SIG-M5 treated with dmso at 0.1 percent for 504 hours (cell line): ENCODE measurements at regions not wholly inside any gene's neighbourhood (a gene's known extent, or its start where the extent isn't known, plus 50 kb on each side); places are given as distances from the start of the nearest gene placed in this dataset.

Source experiments
- DNase-seq: peaks from one replicate; lab custom pipeline; 2025; ENCODE audit not compliant: unreplicated experiment; lab: John Stamatoyannopoulos, UW

DNA sequence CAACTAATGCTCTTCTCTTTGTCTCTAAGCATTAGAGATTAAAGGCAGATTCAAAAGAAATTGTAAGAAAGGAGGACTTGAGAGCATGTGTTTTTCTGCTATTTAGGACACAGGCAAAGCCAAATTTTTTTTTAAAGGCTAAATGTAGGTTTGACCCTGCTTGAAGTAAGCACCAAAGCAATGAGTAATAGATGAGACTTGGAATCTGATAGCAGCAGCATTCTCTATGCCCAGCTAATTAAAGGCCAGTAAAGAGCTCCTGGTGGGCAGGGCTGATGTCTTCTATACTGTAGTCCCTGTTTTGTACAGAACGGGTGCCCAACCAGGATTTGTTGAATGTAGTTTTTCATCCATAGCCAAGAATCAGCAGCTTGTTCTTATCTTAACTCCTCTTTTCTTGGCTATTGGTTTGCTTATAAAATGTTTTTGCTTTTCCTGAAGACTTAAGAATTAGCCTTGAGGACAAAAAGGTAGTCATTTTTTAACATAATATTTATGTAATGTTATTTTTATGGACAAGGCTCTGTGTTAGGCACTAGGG lies 179.6 kb downstream of the LMO4 start:
- no peak for DNase-seq

DNA sequence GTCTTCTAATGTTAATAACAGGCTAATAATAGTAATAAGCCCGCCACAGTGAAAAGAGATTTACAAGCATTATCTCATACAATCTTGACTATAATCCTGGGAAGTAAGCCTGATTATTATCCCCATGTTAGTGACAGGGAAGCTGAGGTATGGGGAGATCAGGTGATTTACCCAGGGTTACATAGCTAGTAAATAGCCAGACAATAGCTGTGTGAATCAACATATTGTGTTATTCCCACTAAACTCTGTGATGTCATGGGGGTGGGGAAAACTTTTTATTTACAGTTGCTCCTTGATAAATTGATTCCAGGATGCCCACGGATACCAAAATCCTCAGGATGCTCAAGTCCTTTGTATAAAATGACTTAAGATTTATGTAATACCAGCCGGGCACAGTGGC lies 181.9 kb downstream of the LMO4 start:
- DNase-seq, result no peak

DNA sequence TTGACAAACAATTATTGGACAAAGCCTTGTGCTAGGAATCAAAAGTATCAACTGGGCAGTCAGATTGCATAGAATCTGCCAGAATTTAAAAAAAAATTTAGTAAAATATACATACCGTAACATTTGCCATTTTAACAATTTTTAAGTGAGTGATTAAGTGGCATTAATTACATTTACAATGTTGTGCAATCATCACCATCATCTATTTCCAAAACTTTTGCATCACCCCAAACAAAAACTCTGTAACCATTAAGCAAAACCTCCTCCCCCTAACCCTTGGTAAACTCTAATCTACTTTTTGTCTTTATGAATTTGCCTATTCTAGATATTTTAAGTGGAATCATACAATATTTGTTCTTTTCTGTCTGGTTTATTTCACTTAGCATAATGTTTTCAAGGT lies 182.8 kb downstream of the LMO4 start:
- no peak for DNase-seq

DNA sequence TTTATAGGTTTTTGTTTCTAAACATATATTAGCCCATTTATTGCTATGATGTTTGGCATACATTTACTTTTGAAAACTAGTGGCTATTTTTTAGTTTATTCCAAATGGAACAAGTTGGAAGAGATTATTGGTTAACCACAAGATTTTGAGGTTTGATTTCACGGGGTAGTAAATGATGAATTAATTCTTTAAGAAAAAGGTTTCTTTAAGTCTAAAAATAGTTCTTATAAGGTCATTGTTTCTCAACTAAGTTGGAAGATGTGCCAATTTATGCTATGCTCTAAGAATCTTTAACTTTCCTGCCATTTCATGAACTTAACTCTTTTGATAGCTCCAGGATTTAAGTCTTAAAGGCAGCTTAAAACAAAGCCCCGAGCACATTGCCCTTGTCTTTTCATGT lies 183.8 kb downstream of the LMO4 start:
- no peak for DNase-seq

DNA sequence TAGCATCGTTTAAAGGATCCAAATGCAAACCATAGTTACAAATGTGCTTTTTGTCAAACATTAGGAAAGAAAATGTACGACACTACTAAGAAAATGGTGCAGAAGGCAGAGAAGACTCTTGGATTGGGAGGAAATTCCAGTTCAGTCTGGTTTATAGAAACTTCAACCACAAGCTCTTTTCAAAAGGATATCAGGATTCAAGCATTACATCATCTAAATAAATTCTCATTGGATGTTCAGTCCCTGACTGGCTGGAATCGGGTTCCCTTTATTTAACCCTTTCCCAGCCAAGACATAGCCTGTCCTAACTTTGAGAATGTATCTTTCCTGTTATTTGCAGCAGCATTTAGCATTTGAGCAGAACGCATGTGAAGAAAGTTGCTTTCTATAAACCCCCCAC lies 184.6 kb downstream of the LMO4 start:
- no peak for DNase-seq

DNA sequence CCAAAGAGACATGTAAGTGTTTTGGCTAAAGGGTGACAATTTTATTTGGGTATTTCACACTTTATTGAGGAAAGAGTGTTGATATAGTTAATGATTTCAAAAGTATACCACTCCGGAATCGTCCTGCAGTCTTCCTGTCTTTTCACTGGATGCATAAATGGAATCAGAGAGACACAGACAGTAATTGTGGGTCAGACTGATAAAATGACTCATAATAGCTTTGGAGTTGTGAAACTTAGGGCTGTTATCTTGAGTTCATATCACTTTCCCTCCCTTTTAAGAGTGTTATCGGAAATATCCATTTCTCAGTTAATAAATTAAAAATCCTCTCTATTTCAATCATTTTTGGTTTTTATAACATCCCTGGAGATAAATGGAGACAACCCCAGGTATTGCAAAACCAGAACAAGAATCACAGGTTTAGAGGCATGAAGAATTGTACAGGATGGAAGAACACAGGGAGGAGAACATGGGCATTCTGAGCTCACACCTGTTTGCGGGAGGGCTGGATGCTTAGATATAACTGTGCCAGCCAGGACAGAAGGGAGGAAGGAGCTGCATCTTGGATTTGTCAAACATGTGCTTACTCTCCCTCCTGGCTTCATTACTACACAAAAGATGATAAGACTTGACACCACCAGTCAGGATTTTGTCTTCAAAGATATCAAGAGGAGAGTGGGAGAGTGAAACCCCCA lies 185.4 kb downstream of the LMO4 start:
- DNase-seq, result no peak

DNA sequence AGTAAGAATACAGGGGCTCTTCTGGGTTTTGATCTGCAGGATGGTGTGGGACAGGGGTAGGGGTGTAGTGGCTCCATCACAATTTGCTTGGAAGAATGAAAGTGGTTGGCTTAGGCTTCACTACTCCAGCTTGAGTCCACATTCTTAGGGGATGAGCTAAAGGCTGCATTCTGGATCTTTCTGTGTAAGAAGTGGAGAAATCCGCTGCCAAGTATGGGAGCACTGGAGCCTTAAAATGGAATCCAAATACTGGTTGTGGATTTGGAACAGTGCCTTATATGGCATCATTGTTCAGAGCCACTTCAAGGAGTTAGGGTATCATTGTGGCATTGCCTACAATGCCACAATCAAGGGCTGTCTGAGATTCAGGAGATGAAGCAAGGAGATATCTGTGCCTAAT lies 187.1 kb downstream of the LMO4 start:
- no peak for DNase-seq

DNA sequence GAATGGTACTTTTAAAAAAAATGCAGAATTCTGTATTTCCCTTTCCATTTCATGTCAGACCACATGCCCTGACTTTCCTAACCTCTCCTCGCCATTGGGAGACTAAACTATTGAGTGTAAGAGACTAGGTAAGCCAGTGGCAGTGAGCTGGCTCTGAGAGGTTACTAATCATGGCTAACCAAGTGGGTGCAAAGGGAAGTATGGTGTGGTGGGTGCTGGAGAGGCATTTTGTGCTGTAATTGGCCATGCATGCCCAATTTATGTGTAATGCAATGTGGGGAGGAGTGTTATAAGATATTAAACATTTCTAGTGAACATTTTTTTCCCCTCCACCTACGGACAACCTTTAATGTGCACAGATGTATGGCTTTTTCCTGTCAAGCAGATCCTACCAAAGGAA lies 190.1 kb downstream of the LMO4 start:
- no peak for DNase-seq

DNA sequence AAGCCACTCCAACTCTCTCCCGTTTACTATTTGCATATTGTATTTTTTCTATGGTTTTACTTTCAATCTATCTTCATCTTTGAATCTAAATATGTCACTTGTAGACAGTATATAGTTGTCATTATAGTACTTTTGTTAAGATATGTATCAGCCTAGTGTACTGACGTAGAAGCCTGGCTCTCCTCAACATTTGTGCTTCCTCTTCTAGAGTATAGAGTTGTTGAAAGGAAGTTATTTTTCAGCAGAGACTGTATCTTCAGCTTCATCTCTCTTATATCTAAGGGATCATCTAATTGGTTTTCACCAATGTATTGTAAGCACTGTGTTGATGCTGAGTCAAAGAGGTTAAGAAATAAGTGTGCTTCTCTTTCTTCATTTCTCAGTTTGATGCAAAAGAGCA lies 192.8 kb downstream of the LMO4 start:
- no peak for DNase-seq

DNA sequence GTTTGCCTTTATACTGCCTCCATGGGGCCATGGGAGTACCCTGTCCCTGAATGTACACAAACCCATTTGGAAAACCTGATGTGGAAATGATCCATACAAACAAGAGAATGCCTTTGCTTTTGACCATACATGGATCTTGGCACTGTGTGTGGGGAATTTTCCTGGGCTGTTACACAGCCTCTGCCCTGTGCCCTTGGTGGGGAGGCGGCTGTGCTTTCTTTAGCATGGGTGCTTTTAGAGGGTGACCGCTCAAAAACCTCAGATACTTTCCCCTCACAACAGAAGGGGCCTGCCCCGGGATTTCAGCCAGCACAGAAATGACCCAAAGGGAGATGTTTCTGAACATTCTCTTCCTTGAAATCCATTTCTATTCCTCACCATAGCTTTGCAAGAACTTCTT lies 194.8 kb downstream of the LMO4 start:
- DNase-seq, result no peak

DNA sequence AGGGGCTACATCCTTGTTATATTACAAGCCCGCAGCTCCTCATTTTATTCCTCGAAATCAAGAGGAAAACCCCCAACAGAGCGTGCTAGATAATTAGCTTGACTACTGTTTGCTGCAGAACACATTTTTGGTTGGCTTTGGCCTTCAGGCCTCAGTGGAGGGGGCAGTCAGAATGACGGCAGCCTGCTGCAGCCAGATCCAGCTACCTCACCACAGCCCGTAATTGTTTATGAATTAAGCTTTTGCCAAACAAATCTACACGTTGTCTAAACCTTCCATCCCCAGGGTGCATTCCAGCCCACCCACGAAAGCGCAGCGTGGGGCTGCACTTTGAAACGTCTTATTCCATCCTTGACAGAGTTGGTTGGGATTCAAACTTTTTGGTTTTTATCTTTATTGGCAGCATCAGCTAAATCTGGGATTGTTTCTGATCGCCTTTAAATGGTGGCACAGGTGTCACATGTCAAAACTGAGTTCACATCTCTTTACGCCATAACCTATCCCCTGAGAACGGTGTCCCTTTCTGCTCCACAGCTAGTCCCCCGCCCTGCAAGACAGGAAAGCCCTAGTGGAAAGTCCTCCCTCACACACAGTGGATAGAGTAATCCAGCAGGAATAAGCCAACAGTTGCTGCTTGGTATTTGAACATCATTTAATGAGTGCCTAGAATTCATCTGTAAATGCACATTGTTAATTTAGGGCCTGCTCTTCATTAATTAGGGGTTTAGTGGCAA lies 195.5 kb downstream of the LMO4 start:
- no peak for DNase-seq

DNA sequence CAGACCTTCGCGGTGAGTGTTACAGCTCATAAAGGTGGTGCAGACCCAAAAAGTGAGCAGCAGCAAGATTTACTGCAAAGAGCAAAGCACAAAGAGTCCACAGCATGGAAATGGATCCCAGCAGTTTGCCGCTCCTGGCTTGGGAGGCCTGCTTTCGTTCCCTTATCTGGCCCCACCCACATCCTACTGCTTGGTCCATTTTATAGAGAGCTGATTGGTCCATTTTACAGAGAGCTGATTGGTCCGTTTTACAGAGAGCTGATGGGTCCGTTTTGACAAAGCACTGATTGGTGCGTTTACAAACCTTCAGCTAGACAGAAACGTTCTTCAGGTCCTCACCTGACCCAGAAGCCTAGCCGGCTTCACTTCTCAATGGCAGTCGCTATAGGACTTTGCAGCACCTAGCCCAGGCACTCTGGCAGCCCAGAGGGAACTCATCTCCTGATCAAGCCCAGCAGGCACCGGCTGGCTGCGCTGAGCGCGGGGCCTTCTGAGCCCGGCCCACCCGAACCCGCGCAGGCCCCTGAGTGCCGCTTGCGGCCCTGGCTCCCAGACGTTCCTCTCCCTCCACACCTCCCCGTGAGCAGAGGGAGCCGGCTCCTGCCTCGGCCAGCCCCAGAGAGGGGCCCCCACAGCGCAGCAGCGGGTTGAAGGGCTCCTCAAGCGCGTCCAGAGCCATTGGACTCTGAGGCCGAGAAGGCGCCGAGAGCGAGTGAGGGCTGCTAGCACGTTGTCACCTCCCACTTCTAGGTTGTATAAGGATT lies 200.3 kb downstream of the LMO4 start:
- no peak for DNase-seq

DNA sequence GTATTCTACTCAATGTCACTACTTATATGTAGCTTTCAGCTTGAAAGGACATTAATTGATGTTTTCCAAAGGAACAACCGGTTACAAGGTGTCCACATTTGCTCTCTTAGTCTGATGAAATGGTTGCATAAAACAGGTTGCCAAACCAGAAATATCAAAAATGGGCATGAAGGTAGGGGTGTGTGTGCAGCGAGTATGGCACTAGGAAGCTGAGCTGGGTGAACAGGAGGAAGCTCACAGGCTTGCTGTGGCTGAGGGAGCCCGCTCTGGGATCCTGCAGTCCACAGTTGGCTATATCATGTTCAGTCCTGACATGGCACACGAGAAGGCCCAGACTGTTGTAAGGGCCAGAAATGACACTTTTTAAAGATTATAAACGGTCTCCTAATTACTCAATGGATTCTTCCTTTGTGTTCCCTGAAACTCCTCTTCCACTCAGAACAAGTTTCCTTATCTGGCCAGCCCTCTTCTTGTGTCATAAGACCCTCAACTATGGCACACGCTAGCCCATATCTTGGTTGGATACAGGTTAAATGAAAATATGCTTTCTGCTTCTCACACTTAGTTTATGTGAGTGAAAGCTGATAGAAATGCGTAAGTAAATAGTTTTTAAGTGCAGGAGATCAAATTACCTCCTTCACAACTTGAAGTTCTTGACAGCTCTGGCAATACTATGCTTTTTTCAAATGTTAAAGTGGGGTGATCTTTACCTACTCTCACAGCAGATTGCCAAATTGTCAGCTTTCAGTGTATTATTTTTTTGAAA lies 201.5 kb downstream of the LMO4 start:
- DNase-seq, result no peak

DNA sequence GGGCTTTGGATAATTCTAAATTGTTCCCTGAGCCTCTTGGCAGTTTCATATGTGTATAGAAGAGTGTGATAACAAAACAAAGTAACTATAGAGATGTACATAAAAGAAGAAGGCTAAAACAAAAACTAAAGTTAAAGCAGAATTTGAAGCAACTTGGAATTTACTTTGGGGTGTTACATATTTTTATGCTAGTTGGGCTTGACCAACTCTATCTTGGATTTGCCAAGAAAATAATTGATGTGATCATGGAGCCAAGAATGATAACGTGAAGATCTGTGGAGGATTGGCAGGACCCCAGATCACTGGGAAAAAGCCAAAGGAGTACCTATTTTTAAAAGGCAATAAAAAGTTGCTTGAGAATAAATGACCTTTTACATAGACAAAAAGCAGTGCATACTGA lies 206.9 kb downstream of the LMO4 start:
- DNase-seq, result no peak

DNA sequence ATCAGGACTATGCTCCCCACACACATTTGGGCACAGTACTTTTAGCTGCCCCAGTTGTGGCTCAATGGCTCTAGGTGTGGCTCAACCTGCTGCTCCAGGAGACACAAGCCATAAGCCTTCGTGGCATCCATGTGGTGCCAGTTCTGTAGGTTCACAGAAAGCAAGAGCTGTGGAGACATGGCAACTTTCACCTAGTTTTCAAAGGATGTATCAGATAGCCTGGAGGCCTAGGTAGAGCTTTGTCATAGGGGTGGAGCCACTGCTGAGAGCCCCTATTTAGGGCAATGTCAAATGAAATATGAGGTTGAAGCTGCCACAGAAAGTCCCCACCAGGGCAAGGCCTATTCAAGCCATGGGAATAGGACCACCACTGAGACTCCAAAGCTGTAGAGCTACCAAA lies 210.5 kb downstream of the LMO4 start:
- DNase-seq, result no peak

DNA sequence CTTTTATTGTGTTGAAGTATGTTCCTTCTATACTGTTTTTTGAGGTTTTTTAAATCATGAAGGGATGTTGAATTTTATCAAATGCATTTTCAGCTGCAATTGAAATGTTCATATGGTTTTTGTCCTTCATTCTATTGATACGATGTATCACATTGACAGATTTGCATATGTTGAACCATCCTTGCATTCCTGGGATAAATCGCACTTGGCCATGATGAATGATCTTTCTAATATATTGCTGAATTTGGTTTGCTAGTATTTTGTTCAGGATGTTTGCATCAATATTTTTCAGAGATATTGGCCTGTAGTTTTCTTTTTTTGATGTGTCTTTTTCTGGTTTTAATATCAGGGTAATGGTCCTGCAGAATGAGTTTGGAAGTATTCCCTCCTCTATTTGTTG lies 214.0 kb downstream of the LMO4 start:
- no peak for DNase-seq

DNA sequence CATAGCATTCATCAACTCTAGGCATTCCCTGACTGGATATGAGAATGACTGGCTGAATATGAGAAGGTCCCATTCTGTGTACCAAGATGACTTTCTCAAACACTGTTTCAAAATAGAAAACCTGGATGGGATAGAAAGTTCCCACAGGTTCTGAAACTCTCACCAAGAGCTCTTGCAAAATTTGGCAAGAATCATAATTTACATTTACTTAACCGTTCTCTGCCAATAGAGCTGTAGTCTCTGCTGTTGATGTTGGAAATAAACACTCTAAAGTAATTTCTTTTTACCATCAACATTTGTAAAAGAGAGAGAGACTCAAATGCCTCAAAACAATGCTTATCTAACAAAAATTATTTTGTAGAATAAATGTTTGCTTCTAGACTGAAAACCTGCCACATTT lies 221.1 kb downstream of the LMO4 start:
- no peak for DNase-seq

DNA sequence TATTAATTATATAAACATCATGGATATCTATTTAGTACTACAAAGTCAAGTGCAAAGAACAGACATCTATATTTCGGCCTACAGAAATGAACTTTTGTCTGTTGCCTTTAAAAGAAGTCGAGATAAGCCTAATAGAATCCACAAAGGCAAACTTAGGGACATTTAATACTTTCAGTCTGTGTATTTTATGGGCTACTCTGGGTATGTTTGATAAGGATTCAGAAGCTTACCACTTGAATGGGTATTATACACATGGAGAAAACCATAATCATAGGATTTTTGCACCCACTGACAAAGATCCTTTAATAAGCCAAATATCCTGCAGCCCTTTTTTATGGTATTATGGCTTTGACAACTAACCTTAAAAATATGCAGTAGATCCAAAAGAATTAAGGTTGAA lies 224.8 kb downstream of the LMO4 start:
- DNase-seq, result no peak

DNA sequence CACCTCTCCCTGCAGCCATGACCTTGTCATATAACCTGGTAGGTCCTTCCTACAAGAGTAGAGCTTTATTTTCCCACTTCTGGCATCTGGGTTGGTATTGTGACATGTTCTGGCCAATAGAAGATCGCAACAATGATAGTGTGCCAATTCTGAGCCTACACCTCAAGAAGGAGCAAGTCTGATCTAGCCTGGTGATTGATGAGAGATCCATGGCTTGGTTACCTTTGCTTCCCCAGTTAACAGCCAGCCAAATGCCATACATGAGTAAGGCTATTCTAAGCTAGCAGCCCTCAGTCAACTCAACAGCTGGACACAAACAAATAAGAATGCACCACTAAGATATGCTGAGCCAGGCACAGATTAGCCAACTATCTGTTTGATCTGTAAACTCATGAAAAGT lies 226.7 kb downstream of the LMO4 start:
- DNase-seq, result no peak

DNA sequence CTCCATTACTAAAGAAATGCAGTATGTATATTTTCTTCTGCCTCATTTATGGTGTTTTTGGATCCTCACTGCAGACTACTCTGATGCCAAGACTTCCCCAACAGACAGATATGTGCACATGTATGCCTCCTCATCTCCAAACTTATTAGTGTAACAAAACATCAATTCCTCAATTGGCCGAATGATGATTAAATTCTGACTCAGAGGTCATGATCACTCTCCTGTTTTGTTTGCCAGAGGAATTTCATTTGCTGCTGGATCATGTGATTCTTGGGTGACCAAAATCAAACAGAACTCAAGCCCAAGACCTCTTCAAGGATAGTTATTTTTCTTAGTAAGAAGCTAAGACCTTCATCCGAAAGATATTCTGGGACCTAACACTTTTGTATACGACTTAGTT lies 227.6 kb downstream of the LMO4 start:
- no peak for DNase-seq

DNA sequence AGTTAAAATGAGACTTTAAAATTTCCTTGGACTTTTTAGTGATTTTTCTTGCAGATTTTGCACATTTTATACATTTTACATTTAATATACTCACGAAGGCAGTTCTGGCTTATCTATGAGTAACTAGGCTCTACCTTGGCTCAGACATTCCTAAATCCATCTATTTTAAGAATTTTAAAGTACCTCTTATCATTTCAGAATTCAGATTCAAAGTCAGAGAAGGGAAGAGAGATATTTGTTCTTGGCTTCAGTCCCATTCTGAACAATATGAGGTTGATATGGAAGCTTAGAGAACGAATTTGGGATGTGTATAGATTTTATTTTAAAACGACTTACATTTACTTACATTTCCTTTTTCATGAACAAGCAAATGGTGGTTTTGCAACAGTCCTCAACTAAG lies 230.2 kb downstream of the LMO4 start:
- DNase-seq, result no peak
